GF-D8 (cell line): ENCODE measurements at regions not wholly inside any gene's neighbourhood (a gene's known extent, or its start where the extent isn't known, plus 50 kb on each side); places are given as distances from the start of the nearest gene placed in this dataset.

Experiments used
- DNase-seq: peaks from one replicate; lab custom pipeline; 2025; lab: John Stamatoyannopoulos, UW

DNA sequence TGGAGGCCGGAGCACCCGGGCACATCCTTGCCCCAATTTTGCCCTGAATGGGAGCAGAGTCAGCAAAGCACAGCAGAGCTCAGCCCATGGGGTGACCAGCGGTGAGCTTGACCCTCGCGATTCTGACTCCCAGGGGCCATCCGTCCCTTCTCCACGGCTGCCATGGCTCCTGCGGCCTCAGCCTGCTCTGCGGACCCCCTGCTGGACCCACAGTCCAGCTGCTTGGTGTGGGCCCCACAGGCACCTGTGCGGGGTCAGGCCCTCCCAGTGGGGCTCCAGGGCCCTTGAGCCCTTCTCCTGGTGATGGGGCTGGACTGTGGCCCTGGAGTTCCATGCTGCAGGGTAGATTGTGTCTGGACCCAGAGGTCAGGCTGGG is 144.2 kb downstream of the ENGASE start:
- DNase-seq, result no peak

DNA sequence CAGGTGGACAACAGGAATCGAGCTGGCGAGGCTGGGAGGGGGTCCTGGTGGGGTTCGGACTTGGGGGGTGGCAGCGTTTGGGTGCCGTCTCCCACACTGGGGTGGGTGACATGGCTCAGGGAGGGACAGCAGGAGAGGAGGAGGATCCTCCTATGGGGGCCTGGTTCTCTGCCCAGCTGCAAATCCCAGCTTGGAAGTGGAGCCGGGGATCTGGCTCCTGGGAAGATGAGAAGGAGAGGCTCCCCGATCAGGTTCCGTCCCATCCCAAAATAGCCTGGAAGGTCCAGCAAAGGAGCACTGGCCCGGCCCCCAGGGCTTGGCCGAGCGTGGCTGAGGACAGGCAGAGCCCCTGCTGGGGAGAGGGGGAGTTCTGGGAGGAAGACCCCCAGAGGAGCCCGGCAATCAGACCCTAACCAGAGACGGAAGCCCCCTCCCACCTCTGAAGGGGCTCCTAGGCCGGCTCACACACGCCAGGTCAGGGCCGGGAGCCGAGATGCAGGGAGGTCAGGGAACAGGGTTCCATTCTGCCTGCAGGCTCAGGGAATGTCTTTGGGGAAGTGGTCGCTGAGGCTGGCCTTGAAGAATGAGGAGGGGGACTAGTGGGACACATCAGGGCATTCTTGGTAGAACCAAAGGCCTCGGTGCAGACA is 143.7 kb downstream of the ENGASE start:
- no peak for DNase-seq

DNA sequence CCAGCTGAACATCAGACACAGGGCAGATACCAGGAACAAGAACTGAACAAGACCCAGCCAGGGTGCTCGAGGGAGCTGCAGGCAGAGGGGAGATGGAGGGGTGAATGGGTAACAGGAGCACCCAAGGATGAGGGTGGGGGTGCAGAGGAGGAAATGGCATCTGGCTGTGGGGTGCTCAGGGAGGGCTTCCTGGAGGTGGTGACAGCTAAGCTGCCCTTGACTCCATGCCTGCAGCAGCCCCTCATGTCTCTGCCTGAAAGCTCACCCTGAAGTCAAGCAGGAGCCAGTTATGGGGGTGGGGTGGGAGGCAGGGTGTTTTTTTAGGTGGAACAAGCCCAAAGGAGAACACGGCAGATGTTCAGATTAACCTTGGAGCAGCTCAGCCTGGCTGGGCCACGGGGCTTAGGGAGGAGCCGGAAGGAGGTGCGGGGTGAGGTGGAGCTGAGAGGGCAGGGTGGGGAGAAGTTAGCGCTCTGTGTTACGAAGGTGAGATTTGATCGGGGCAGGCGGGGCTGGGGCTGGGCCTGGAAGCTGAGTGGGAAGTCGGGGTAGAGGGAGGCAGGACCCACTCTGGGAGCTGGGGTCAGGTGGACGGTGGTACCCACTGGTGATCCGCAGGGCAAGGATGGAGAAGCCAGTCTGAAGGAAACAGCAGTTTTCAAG is 143.0 kb downstream of the ENGASE start:
- no peak for DNase-seq

DNA sequence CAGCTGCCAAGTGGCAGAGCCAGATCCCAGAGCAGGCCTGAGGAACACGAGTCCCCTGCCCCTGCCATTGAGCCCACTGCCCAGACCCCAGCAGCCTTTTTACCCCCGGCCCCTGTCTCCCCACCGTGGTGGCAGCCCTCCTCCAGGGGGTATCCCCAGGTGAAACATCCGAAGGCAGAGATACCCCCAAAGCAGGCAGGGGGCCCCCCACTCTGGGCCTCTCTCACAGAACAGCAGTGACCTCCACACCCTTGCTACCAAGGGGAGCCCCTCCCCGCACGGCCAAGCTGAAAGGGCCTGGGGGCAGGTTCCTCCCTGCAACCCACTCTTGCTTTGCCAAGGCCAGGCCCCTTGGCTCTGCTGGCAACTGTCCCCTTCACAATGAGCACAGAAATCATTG is 142.2 kb downstream of the ENGASE start:
- DNase-seq, result no peak

DNA sequence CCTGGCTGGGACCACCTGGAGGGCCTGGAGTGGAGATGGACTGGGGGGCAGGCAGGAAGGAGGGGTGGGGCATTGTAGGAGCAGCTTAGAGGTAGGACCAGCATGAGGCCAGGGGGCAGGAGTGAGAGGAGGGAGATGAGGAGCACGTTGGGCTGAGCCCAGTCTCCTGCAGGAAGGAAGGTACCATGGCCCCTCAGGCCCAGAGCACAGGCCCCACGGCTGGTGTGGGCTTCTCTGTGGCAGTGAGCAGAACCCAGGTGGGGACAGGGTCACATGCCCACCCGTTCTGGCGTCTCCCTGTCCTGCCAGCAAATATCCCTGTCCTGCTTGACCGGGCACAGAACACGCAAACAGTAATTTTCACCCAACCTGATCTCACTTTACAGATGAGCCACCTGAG is 141.8 kb downstream of the ENGASE start:
- DNase-seq, result no peak

DNA sequence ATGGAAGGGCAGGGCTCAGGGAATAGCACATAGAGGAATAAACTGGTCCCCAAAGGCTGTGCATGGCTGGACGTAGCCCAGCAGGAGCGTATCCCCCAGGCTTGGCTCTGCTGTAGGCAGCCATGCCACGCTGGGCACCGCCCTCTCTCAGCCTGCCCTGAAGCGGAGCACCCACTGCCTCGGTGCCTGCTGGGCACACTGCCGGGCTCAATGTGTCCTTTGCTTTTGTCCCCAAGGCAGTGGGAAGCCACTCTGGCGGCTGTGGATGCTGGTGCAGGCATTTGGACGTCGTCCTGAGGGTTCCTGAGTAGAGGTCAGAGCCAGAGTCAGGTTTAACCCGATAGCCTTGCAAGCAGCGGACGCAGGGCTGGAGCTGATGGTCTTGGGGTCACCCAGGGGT is 141.0 kb downstream of the ENGASE start:
- DNase-seq, result no peak

DNA sequence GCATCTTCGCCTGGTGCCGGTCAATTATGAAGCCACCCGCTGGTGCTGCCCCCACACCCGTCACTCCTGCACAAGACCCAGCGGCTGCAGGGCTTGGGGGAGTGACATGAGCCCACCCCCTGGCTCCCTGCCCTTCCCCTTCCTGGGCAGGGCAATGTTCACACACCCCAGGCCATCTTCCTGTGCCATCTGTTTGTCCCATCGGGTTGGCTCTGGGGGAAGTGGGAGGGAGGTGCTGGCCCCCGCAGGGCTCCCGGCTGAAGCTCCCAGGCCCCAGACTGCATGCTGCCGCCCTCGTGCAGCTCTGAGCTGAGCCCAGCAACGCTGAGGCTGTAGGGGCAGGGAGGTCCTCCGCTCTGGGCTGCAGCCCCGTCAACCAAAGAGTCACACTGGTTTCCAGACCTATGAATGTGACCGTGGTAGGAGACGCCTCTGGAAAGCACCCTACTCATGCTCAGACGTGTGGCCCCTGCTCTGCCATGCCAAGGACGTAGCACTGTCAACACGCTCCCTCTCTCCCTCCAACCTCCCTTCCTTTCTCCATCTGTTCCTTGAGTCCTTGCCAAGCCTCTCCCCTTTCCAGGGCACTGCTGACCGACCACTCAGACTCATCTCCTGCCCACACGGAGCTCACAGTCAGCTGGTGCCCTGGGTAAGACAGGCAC is 140.4 kb downstream of the ENGASE start:
- DNase-seq, result no peak

DNA sequence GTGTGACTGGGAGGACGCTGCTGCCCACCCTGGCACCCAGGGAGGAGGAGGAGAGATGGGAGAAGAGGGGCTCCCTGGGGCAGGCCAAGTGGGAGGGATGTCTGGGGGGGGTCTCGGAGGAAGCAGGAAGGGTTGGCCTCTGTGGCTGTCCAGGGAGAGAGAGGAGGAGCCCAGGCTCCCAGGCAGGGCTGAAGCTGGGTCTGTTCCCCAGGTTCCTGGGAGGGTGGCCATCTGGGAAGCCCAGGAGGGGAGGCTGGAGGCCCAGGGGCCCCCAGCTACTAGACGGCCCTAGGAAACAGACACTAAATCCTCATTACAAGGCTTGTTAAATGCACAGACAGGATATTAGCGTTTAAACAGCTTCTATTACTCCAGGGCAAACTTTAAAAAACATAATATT is 139.8 kb downstream of the ENGASE start:
- DNase-seq, result no peak

DNA sequence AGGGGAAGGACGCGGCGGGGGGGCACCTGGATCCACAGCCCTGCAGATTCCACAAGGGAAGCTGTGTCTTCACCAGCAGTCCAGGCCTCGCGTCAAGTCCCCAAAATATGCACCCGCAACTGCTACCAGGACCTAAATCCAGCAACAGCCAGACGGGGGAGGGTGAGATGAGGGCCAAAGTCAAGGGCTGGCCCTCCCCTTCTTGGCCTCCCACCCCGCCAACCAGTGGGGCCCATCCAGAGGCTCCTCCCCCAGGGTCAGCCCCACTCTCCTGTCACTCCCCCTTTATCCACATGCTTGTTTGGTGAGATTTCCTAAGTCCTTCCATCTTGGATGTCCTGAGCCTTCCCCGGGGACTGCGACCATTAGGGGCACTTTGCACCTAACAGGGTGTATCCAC is 138.7 kb downstream of the ENGASE start:
- DNase-seq, result no peak

DNA sequence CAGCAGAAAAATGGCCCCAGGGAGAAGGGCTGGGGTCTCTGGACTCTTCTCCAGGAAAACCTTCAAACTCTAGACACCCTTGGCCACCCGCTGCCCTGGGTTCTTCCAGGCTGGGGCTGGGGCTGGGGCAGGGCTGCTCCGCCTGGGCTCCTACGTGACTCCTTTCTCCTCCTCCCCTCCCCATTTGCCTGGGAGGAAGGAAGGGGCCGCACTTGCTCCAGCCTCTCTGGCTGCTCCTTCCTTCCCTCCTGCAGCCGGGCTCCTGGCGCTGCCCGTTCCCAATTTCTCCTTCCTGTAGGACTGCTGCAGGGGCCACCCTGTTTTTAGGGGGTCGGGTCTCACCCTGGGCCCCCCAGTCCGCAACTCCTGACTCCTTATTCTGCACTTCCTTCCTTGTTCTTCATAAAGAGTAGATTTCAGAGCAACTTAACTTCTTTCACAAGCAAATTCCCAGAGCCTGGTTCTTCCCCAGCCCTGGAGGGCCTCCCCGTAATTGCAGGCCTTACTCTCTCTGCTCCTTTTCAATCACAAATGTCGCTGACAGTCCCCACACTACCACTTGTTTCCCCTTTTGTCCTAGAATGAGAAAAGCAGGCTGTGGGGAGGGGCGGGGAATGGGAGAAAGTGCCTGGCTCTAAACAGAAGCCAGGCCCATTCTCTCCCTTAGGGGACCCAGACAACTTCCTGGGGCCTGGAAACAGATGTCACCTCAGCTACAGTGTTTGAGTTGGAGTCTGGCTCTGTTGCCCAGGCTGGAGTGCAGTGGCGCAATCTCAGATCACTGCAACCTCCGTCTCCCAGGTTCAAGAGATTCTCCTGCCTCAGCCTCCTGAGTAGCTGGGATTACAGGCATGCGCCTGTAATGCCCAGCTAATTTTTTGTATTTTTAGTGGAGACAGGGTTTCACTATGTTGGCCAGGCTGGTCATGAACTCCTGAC is 137.8 kb downstream of the ENGASE start:
- no peak for DNase-seq

DNA sequence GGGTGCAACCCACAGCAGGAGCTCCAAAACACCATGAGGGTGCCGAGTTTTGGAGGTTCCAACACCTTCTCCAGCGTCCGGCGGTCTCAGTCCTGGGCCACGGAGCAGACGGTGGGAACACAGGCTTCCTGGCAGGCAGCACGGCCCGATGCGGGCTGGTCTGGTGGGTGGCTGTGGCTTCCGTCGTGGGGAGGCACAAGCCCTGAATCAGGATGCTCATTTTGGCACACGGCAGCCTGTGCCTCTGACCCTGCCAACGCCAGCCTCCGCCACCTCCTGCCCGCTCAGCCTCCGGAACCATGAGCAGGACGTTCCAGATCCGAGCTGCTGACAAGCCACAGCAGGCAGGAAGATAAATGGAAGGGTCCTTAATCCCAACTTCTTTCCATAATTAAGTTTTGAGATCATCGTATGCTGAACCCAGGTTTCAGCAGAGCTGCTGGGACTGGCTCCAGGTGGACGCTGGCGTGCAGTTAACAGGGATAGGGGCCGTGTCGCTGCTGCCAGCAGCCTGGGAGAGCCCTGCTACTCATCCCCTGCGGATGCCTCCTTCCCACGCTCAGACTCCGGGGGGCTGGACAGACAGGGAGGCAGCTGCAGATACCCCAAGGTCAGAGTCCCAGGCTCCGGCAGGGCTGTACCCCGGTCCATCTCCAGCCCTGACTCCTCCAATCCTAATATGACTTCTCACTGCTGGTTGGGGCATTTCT is 136.6 kb downstream of the ENGASE start:
- DNase-seq, result no peak

DNA sequence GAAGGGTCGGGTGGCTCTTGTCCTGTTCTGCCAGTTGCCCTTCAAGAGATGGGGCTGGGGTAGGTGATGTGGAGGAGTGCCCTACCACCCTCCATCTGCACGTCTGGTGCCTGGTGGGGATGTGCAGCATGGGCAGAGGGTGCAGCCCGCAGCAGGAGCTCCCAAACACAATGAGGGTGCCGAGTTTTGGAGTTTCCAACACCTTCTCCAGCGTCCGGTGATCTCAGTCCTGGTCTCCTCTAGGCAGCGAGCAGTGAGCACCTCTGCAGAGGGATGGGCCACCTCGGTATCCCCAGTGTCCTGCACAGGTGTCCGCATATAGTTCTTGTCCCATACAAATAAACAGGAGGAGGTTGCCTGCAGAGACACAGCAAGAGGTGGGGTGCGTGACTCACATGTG is 136.0 kb downstream of the ENGASE start:
- no peak for DNase-seq

DNA sequence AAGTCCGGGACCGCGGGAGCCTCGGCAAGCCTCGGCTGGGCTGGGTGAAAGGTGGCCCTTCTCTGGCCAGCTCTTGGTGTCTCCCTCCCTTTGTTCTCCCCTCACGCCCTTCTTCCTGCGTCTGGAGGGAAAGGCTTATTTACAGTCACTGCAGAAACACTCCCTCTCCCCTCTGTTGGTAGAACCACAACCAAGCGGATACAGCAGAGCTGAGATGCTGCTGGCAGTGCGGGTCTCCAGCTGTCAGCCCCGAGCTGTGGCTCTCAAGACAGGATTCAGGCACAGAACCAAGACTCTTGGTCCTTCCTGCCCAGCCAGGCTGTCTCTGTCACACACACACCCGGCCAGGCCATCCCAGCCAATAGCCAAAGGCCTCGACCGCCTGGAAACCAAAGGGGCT is 133.3 kb downstream of the ENGASE start:
- DNase-seq, result no peak

DNA sequence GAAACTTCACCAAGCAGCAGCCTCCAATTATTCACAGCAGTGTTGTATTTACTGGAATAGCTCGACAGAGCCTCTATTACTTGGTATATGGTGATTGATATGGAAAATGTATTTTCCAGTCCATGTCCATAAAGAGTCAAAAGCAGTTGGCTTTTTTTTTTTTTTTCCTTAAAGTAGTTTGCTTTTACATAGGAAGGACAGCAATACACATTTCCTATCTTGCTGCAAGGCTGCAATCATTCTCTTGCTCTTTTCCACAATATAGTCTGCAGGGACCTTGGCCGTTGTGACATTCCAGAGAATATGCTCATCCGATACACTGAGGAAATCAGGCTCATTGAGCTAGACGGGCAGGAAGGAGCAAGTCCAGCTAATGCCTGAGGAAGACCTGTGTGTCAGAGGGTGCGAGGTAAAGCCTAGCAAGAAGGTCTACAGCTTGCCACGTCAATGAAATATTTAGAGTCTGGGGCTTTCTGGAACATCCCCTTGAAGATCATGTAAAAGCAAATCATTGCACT is 131.1 kb downstream of the ENGASE start:
- no peak for DNase-seq

DNA sequence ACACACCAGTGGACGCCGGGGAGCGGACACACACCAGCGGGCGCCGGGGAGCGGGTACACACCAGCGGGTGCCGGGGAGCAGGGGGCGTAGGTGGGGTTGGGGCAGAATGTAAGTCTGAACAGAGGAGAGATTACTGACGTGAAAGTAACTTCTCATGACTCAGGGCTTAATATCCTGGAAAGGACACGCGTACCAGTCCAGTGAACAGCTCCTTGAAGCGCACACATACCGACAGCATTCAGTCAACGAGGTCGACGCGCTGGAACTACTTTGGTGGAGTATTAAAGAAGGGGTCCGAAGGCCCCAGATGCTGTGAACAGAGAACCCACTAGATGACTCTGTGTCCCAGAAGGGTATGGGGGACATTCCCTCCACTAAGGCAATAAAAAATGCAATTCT is 129.6 kb downstream of the ENGASE start:
- no peak for DNase-seq

DNA sequence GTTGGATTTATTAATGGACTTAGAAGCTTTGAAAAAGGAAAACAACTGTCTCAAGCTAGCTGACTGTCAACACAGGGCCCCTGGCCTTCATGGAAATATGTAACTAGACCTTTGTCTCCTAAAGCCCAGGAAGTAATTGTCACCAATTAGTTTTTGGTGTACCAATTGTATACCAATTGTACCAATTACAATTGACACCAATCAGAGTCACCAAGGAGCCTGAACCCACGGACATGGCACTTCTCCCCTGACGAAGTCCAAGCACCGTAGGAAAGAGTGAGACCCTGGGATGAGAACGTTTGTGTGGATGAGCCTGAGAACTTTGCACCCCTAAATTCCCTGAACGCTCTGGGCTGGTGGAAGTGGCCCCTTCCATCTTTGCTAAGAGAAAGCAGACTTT is 129.0 kb downstream of the ENGASE start:
- DNase-seq, result no peak

DNA sequence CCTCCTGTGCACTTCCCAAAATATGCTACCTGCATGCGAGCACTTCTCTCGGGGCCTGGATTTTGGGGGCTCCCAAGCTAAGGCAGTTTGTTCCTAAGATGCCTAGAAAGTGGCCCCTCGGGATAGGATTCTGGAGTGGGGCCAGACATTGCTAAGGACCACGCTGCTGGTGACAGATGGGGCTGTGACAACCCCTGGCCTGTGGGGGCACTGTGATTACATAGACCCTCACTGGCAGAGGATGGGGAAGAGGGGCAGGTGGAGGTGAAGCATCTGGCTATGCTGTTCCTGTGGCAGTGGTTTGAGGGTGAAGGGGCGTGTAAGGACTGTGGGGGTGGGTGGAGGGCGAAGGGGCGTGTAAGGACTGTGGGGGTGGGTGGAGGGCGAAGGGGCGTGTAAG is 128.4 kb downstream of the ENGASE start:
- DNase-seq, result no peak

DNA sequence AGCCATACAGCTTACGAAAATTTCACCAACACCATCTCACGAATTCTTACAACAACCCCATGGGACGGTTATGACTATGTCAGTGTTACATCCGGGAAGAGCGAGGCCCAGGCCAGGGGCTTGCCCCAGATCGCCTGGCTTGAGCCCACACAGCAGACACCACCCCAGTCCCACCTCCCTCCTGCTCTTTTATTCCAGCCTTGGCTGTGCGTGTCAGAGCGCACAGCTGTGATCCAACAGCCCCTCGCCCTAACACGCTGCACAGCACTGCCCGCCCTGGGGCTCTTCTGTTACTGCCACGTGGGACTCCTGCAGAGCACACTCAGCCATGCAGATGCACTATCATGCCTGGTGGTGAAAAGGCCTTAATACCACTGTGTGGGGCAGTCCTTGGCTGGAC is 127.9 kb downstream of the ENGASE start:
- DNase-seq, result no peak

DNA sequence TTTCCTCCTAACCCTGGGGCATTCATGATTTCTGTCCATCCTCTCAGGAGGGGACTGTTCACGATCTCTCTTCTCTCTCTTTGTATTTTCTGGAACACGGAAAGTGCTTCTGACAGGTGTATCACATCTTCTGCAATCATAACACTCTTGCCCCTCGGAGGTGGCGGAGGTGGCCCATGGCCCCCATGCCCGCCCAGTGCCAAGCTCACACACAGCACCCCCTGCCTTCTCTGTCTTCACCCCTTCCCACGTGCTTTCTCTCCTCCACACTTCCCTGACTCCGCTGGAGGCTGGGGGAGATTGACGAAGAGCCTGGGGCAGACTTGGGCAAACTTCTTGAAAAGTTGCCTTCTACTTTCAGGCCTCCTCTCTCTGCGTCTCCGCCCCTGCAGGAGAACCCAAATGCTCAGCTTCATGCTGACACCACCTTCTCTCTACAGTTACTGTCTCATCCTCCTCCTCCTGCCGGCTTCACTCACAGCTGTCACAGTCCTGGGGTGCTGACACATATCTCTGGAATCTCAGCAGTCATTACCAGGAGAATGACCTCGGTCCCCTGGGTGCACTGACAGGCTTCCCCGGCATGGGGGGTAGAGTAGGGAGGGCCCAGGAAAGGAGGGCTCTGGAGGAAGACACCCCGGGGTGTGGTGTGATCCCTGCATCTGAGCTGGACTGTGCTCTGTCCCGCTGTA is 127.1 kb downstream of the ENGASE start:
- DNase-seq, result no peak

DNA sequence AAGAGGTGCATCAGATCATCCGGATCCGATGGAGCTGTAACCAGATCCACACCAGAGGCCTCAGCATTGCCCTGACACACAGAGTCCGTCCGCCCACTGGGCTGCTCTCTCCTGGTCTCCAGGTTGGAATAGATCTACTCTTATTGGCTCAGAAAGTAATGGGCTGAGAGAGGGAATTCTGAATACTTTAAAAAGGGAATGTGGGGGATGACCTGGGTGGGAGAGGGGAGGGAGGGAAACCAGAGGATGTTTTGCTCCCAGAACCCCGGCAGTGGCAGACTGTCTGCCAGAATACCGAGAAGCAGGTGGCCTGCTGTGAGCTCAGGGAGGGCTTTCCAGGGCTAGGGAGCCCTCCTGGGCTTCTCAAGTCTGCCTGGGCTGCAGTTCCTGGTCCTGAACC is 126.5 kb downstream of the ENGASE start:
- no peak for DNase-seq

DNA sequence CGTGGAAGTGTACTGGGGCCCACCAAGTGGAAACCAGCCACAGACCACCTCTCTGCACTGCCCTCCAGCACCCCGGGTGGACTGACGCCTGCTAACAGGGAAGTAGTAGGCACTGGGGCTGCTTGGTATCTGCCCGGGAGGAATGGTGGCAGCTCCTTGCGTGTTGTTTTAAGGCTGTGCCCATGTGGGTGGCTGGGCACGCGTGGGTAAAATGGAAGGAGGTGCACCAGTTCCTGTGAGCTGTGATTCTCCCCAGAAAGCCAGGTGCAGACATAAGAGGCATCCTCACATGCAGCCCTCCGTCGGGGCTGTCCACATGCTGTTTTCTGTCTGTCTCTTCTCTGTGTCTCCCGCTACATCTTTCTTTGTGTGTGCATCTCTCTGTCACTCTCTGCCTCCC is 122.3 kb downstream of the ENGASE start:
- no peak for DNase-seq
